K562 (cell line): ENCODE measurements at regions not wholly inside any gene's neighbourhood (a gene's known extent, or its start where the extent isn't known, plus 50 kb on each side); places are given as distances from the start of the nearest gene placed in this dataset.

ENCODE experiments used
- DLX4 ChIP-seq: fragments of 250-450 bp; sonication (Bioruptor Pico); IDR thresholded peaks from 2 replicates; pipeline ENCODE4 v1.6.1; 2021; ENCODE audit warnings: mild to moderate bottlenecking
- E4F1 ChIP-seq: fragments of 250-450 bp; sonication (Bioruptor Pico); IDR thresholded peaks from 2 replicates; pipeline ENCODE4 v1.5.0; 2021; ENCODE audit warnings: mild to moderate bottlenecking, borderline replicate concordance
- HDAC8 ChIP-seq: fragments of 450-650 bp; IDR thresholded peaks from 2 replicates; pipeline ENCODE4 v1.6.1; 2016; ENCODE audit warnings: mild to moderate bottlenecking, missing genetic modification characterization, moderate library complexity, missing compliant biosample characterization
- MLX ChIP-seq, 2 experiments: fragments of 450-650 bp in 1 of 2; sonication (generic) in 1 of 2; formaldehyde crosslinking; conservative IDR thresholded peaks; 2 replicates each; pipeline versions ENCODE4 v1.4.0 to v1.8.1; 2020 to 2022; ENCODE audit warnings: mild to moderate bottlenecking in 1 of 2, missing genetic modification reagents in 1 of 2
- SAFB ChIP-seq: fragments of 200-400 bp; formaldehyde crosslinking; IDR thresholded peaks from 2 replicates; pipeline ENCODE4 v1.6.1; 2017; ENCODE audit warnings: low read depth, low read length, borderline replicate concordance
- SOX6 ChIP-seq: fragments of 450-650 bp; IDR thresholded peaks from 2 replicates; pipeline ENCODE4 v1.6.1; 2014; ENCODE audit warnings: mild to moderate bottlenecking
- TAF15 ChIP-seq: fragments of 200-400 bp; formaldehyde crosslinking; IDR thresholded peaks from 2 replicates; pipeline ENCODE4 v1.6.1; 2017; ENCODE audit warnings: mild to moderate bottlenecking, low read depth, low read length, moderate library complexity
- TRIM24 ChIP-seq, 2 experiments: fragments of 450-650 bp; IDR thresholded peaks; 2 replicates each; pipeline ENCODE4 v1.6.1; 2016
- ZNF316 ChIP-seq: fragments of 450-650 bp; IDR thresholded peaks from 2 replicates; pipeline ENCODE4 v1.6.1; 2016

GRCh38 chr10:2837674-2838073, 229.7 kb upstream of the PFKP start (continued):
- no peak for TF ChIP-seq E4F1 (CRISPR knock-in tag)
- TF ChIP-seq TAF15, result no peak
- no peak for TF ChIP-seq SOX6
- no peak for TF ChIP-seq SAFB
- no peak for TF ChIP-seq DLX4
- no peak for TF ChIP-seq TRIM24 (IDR thresholded peaks at IDR 0.05)
- no peak for TF ChIP-seq MLX (CRISPR knock-in tag; conservative IDR thresholded peaks at IDR 0.05)
- TF ChIP-seq ZNF316, result no peak
- no peak for TF ChIP-seq HDAC8
